ENCODE measurements at regions not wholly inside any gene's neighbourhood (a gene's known extent, or its start where the extent isn't known, plus 50 kb on each side); places are given as distances from the start of the nearest gene placed in this dataset.
A peak's percentile ranks its signal among the peaks of the same experiment; 100 is the strongest.
"Not testable (repeated sequence)": the region's sequence is repeated elsewhere in the genome, so short reads cannot be mapped to it uniquely, and the experiment has no call there.

- intact Hi-C loops (cut with DNase I), result no loop called here
Observed at GRCh38 chr6:81575442-81575841, 177.0 kb downstream of the TENT5A start.

GRCh38 chr6:81572020-81572419, 180.5 kb downstream of the TENT5A start:
- no peak for DNase-seq

More at GRCh38 chr6:81575442-81575841, 177.0 kb downstream of the TENT5A start:
- DNase-seq (no peak), ATAC-seq (ENCODE audit: poor library complexity) (peak; percentile 36)

GRCh38 chr6:81570681-81571080, 181.8 kb downstream of the TENT5A start:
- ATAC-seq (ENCODE audit: poor library complexity) (peak; percentile 72), DNase-seq (no peak)
- intact Hi-C loops (cut with DNase I), result no loop called here

More at GRCh38 chr6:81572020-81572419, 180.5 kb downstream of the TENT5A start:
- intact Hi-C loops (cut with DNase I), result no loop called here
- ATAC-seq (ENCODE audit: poor library complexity), result peak; percentile 67

GRCh38 chr6:81568973-81569372, 183.5 kb downstream of the TENT5A start:
- intact Hi-C loops (cut with DNase I), result no loop called here
- DNase-seq (no peak), ATAC-seq (ENCODE audit: poor library complexity) (no peak)

- ATAC-seq (ENCODE audit: poor library complexity) (no peak), DNase-seq (no peak)
- intact Hi-C loops (cut with DNase I), result no loop called here
Observed at GRCh38 chr6:81565071-81565470, 187.4 kb downstream of the TENT5A start.

GRCh38 chr6:81564470-81565068, 187.9 kb downstream of the TENT5A start:
- no peak for DNase-seq
- no peak for ATAC-seq (ENCODE audit: poor library complexity)
- intact Hi-C loops (cut with DNase I), result no loop called here

- peak; percentile 73 for ATAC-seq (ENCODE audit: poor library complexity)
- DNase-seq, result no peak
- intact Hi-C loops (cut with DNase I), result no loop called here
Observed at GRCh38 chr6:81562169-81562568, 190.3 kb downstream of the TENT5A start.

- ATAC-seq (ENCODE audit: poor library complexity) (peak; percentile 62), DNase-seq (no peak)
- intact Hi-C loops (cut with DNase I), result no loop called here
Observed at GRCh38 chr6:81561731-81562130, 190.8 kb downstream of the TENT5A start.

GRCh38 chr6:81561071-81561564, 191.4 kb downstream of the TENT5A start:
- no peak for DNase-seq

GRCh38 chr6:81557811-81558210, 194.7 kb downstream of the TENT5A start:
- intact Hi-C loops (cut with DNase I), result no loop called here
- no peak for ATAC-seq (ENCODE audit: poor library complexity)
- no peak for DNase-seq

More at GRCh38 chr6:81561071-81561564, 191.4 kb downstream of the TENT5A start:
- ATAC-seq (ENCODE audit: poor library complexity), result no peak
- intact Hi-C loops (cut with DNase I), result no loop called here

- intact Hi-C loops (cut with DNase I), result no loop called here
- ATAC-seq (ENCODE audit: poor library complexity), result no peak
- DNase-seq, result no peak
Observed at GRCh38 chr6:81556551-81556950, 195.9 kb downstream of the TENT5A start.

GRCh38 chr6:81553216-81553615, 199.3 kb downstream of the TENT5A start:
- intact Hi-C loops (cut with DNase I), result no loop called here
- ATAC-seq (ENCODE audit: poor library complexity), result no peak

GRCh38 chr6:81552644-81553043, 199.8 kb downstream of the TENT5A start:
- intact Hi-C loops (cut with DNase I), result no loop called here
- DNase-seq (no peak), ATAC-seq (ENCODE audit: poor library complexity) (no peak)

More at GRCh38 chr6:81553216-81553615, 199.3 kb downstream of the TENT5A start:
- no peak for DNase-seq

- ATAC-seq (ENCODE audit: poor library complexity) (no peak), DNase-seq (no peak)
- intact Hi-C loops (cut with DNase I), result no loop called here
Observed at GRCh38 chr6:81547149-81547548, 205.3 kb downstream of the TENT5A start.

- no peak for ATAC-seq (ENCODE audit: poor library complexity)
- intact Hi-C loops (cut with DNase I), result no loop called here
- DNase-seq, result no peak
Observed at GRCh38 chr6:81534934-81535465, 217.5 kb downstream of the TENT5A start.

GRCh38 chr6:81531869-81532561, 220.5 kb downstream of the TENT5A start:
- intact Hi-C loops (cut with DNase I), result no loop called here
- DNase-seq (no peak), ATAC-seq (ENCODE audit: poor library complexity) (no peak)

- intact Hi-C loops (cut with DNase I), result no loop called here
- no peak for ATAC-seq (ENCODE audit: poor library complexity)
Observed at GRCh38 chr6:81517455-81517854, 235.0 kb downstream of the TENT5A start.

GRCh38 chr6:81515562-81516453, 236.7 kb downstream of the TENT5A start:
- peak; percentile 87 for ATAC-seq (ENCODE audit: poor library complexity)
- no peak for DNase-seq
- intact Hi-C loops (cut with DNase I), result no loop called here

More at GRCh38 chr6:81517455-81517854, 235.0 kb downstream of the TENT5A start:
- no peak for DNase-seq

GRCh38 chr6:81514195-81514594, 238.3 kb downstream of the TENT5A start:
- DNase-seq; intact Hi-C loops (cut with DNase I); ATAC-seq (ENCODE audit: poor library complexity): not testable (repeated sequence)
